HG03457 (cell line): ENCODE measurements at regions not wholly inside any gene's neighbourhood (a gene's known extent, or its start where the extent isn't known, plus 50 kb on each side); places are given as distances from the start of the nearest gene placed in this dataset.
A peak's percentile ranks its signal among the peaks of the same experiment; 100 is the strongest.

Experiments
- ATAC-seq: cut with Tn5 transposase; IDR thresholded peaks from one replicate; pipeline ENCODE4 v1.9.1; 2021; ENCODE audit warnings: moderate number of reproducible peaks; ENCODE audit not compliant: unreplicated experiment

DNA sequence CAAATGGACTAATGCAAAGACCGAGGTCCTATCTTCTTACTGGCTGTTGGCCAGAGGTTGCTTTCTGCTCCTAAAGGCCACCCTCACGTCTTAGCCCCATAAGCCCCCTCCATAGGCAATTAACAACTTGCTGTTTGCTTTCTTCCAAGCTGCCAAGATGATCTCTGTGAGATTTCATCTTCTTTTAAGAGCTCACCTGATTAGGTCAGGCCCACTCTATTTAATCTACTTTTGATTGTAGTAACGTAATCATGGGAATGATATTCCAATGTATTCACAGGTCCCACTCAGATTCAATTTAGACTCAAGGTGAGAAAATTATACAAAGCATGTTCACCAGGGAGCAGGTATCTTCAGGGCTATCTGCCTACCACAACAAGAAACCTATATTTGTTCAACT lies 84.4 kb upstream of the RAD23B start:
- no peak for ATAC-seq

DNA sequence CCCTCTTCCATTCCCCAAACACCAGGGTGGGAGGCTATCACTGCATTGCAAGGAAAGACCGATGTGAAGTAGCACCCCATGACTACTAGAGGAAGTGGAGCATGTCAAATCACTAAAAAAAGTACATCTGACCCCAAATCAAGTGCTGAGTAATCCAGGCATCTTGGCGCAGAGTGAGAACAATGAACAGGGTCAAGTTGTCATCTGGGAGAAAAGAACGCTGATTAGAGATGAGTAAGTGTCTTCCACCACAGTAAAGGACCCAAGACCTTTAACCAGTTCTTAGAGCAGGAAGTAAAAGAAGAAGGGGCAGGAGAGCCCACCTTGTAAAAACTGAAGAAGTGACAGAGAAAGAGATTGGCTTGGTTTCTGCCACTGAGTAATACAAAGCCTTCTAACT lies 75.0 kb upstream of the RAD23B start:
- no peak for ATAC-seq

DNA sequence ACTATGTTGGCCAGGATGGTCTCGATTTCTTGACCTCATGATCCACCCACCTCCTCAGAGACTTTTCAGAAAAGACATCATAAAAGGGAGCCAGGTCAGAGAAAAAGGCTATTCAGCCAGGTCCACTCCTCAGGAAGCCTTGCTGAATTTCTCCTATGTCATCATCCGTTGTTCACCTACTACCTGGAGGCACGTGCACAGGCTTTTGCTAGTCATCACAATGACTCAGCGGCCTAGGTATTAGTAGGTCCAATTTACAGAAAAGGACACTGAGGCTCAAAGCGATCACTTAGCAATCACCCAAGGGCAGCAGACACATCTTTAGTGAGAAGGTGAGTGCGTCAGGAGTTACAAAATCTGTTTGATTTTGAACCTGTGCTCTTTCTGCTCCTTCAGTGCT lies 72.3 kb upstream of the RAD23B start:
- ATAC-seq = no peak

DNA sequence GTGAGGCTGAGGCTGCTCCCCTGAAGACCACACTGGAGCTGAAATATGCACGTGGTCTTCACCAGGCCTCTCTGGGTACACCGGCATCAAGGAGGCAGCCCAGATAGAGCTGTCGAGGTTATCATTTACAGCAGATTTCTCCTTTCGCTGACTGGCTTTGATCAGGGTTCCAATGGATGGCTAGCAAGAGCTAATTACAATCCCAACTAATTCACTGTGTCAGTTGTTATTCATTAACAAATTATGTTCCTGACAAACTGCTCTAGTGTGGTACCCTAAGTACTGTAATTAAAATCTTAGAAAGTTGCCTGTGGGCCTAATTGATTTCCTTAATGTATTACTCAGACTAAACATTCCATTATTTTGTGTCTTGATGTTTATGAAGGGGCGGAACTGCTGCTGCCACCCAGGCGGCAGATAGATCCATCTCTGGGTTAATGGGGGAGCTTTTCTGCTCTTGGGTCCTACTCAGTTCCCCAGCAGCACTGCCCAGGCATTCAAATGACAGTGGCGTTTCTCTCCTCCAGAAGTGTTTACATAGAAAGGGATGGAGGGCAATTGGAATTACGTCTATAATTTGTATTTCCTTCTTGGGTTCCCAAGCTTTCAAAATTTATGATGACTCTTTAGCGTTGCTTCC lies 71.7 kb upstream of the RAD23B start:
- ATAC-seq = no peak

DNA sequence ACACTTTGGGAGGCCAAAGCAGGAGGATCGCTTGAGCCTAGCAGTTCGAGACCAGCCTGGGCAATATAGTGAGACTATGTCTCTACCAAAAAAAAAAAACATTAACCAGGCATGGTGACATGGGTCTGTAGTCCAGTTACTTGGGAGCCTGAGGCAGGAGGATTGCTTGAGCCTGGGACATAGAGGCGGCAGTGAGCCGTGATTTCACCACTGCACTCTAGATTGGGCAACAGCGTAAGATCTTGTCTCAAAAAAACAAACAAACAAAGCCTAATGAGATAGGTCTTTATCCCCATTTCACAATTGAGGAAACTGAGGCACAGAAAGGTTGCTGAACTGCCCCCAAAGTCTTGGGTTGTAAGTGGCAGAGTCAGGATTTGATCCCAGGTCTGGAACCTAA lies 70.5 kb upstream of the RAD23B start:
- ATAC-seq = no peak

DNA sequence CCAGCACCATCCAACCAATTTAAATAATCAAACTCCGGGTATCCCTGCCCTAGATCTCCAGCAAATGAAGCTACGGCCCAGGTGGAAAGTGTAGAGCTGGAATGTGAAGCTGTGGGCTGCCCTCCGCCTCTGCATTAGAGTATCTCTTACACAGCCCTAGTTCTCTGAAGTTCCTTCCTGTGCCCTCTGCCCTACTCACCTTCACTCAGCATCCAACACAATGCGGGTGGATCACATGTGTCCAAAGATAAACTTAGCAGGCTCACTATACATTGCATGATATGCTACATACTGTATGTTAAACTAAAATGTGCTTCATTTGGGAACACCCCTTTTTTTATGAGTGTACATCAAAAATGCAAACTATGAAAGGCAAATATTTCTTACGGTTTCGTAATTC lies 70.0 kb upstream of the RAD23B start:
- ATAC-seq = no peak

DNA sequence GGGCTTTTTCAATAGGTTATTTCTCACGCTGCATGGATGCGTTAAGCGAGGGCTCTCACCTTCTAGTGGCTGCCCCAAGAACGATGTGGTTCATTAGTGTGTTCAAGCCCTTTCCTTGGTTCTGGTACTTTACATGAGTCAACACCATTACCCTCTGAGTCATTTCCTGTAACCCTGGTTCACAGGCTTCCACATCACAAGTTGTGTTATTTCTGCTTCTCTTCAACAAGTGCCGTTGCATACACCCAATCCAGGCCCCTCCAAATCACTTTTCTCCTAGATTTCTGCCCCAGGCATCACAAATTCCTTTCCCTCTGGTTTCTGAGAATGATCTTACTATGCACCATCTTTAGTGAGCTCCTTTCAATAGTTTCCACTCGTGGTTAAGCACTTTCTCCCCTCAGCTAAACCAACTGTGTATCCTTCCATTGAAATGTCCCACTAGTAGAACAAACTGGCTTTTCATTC lies 69.5 kb upstream of the RAD23B start:
- peak; percentile 66 for ATAC-seq

DNA sequence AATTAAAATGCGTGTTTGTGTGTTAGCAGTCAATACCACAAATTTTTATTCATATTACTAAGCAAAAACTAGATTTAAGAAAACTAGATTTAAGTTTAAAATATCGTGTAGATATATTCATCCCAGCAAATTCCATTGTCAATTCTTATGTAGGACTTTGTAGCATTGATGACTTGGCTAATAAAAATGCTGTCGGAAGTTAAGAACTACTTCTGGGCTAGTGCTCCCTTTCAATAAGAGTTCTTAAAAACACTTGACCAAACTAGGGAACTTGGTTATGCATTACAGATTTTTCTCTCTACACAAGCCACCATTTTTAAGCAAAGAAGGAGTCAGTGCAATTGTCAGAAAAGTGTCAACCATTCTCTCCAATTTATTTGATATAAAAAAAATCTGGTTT lies 68.7 kb upstream of the RAD23B start:
- ATAC-seq = no peak

DNA sequence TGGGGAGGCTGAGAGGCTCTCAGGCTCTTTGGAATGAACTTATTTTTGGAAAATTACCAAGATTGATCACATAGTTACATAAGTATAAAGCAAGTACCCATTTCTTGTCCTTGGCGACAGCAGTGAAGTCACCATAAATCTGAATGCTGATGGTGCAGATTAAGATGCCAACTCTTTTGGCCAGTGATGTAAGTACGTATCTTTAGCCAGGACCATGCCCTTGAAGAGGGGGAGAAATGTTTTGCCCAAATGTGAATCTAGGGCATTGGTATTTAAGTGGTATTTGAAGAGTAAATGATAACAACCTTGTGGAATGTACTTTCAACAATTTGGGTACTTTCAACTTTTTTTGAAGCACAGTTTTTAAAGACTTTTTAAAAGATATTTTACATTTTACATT lies 68.2 kb upstream of the RAD23B start:
- ATAC-seq = no peak

DNA sequence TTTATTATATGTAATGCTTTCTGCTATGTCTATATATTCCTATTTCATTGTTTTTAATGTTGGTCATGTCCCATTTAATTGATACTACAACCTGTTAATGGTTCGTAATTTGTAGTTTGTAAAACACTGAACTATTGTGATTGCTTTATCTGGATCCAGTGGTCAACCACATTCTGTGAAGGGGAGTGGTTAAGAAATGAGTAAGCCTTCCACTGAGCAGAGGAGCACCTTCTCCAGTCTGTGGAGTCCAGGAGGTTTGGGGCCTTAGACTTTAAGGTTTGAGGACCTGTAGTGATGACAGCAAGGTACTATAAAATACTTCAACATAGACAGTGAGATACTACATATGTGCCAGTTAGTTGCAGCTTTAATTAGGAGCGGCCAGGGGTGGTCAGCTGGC lies 67.7 kb upstream of the RAD23B start:
- ATAC-seq = no peak

DNA sequence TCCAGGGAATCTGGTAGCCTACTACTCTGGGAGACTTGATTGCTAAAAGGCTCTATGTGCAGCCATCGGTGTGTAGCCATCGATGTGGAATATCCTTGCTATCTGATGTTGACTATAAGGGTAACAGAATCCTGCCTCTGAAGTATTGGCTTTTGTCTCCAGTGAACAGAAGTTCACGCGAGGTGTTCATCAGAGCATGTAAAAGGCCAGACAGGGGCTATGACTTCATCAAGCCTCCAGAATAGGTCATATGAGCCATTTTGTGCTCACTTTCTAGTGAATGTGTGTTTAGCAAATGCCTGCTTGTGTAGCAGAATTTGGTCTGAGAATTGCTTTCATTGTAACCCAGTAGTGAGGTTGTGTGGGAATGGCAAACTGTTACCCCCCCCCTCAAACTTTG lies 66.8 kb upstream of the RAD23B start:
- no peak for ATAC-seq

DNA sequence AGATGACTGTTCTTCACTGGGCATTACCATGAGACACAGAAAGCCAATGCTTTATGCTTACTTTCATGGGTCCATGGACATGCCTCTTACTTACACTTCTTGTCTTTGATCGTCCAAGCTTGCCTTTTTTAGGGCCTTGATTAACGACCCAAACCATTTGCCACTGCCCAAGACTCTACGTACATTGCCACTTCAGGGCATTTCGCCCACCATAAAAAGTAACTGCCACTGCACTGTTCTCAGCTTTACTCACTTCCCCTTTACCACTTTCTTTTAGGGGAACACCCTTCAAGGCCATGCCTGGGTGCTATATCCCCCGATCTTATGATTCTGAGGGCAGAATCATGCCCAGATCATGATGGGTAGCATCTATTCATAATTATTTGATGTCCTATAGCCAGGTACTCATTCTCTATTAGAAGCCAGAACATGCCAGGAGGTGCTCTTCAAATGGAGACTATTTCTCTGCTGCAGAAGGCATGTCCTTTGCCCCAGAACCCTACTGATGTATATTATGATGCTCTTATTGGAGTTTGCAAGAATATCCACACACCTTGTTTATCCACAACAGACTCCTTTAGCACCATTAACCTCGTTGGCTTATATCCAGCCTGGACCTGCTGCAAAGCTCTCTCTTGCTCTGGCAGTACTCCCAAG lies 64.1 kb upstream of the RAD23B start:
- ATAC-seq = peak; percentile 73

DNA sequence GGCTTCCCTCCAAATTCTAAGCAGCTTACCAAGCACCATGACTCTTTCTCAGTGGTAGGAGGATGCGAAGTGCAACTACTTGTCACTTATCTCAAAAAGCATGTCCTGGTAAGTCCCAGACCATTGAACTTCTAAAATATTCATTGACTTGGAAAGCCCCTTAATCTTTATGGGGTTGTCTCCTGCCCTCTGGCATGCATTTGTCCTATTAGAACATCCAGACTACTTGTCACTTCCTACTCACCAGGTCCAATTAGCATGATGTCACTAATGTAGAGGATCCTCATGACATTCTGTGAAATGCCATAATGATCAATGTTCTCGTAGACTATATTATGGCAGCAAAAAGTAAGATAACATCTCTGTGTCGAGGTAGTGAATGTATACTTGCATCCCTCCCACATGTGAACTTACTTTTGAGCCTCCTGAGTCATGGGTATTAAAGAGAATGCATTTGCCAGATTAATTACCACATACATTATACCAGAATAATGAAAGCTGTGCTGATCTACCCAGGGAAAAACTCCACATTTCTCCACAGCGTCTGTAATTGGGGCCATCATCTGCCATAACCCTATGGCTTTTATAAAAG lies 63.5 kb upstream of the RAD23B start:
- peak; percentile 42 for ATAC-seq

DNA sequence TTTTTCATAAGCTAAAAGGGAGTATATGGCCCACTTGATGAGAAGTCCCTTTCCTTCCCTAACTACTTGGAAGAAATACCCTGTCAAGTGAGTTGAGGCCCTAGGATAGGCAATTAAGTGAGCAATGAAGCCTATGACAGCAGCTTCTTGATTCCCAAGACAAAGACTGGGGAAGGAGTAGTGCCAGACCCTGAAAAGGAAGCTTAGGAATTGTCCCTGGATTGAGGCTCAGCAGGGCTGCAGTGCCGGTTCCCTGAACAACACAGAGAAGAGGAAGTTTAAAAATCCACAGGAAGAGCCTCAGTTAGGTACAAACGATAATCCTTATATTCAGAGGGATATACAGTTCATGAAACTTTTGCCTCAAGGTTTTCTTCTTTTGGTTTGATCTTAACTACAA lies 61.8 kb upstream of the RAD23B start:
- ATAC-seq = no peak

DNA sequence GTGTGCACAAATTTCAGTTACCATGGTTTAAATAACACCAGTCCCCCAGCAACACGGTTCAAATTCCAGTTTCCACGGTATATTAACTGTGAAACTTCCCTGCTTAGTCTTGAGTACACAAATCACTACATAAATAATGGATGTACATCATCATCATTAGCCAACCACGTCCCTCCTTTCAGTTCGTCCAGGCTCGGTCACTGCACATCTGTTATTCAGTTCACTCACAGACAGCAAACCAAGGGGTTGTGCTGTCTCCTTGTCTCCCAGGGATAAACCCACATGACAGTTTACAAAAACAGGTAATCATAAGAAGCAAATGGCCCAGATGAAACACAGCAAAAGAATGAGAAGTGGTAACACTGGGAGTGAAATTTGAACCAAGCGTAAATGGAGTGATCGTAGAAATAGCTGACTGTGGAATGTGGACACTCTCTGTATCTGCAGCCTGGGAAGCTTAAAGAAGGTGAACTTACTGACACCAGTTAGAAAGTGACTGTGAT lies 61.0 kb upstream of the RAD23B start:
- ATAC-seq = no peak

DNA sequence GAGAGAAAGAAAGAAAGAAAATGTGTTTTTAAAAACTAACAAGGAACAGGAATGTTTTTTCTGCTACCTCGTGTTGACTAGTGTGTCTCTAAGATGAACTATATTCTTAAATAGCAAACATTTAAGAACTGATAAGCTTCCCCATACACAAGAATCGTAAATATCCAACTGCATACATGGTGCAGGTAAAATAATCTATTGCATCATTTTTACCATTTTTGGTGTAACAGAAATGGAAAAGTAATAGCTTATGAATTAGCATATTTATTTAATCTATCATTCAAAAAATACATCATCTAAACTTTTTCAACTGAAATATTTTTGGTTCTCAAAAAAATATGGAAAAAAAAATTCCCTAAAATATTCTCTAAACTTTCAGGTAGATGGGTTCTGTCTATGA lies 59.7 kb upstream of the RAD23B start:
- no peak for ATAC-seq

DNA sequence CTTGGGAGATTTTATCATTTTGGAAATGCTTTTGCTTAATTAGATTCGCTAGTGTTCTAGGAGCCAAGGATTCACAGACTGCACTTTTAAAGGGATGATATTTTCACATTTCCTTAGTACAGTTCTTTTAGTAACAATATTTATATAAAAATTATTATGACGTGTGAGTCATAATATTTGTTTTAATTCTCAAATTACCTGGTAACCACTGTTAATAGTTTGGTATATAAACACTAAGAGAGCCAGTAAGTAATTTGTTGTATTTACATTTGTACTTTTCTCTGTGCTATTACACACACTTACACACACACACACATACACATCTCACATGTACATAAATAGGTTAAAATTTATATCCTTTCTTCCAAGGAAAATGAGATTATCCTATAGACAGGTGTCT lies 58.8 kb upstream of the RAD23B start:
- no peak for ATAC-seq

DNA sequence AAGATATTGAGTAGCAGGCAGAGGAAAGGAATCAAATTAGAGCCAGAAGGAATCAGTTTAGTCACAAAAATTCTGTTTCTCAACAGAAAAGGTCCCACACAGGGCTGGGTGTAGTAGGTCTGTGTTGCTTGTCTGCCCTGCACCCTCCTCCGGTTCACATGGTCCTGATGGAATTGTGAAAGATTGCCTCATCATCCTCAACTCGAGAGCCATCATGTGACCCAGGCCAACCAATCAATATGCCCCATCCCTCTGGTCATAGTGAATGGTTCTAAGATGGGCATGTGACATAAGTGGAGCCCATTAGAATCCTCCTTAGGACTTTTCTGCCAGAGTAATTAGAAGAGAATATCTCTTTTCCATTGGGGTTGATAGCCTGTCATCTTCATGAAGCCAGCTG lies 56.7 kb upstream of the RAD23B start:
- ATAC-seq = no peak

DNA sequence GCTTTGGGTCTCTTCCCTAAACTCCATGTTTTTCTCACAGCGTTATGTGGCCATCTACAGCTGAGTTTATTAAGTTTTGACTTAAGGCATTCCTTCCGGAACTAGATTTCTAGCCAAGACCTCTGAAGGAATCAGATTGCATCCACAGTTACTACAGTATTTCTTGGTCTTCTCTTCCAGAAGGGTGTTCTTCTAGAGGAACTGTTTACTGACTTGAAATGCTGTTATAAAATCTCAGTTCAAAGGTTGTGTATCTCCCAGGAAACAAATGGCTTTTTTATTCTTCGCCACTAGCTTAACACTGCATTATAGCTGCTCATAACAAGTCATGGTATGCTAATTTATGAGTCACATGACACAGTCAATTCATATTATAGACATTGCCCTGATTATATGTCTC lies 55.3 kb upstream of the RAD23B start:
- ATAC-seq = no peak

DNA sequence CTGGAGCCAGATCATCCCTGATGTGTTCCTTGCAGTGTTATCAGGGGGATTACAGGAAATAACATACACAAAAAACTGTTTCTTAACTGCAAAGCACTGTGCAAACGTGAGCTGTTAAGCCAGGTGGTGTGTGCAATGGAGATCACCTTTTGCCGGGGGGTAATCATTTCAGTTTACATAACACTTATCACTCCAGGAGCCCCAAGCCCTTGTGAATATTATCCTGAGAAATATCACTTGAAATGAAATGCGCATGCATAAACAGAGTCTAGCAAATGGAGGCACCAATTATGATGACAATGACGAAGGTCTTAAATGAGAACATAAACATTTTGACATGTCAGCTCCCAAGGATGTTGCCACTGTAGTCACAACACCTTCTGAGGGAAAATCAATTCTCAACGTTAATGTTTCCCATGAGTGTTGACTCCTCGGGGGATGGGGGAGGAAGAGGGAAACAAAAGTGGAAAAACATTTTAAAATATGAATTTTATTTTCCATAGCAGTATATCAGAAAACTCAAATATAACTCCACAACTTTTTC lies 54.5 kb upstream of the RAD23B start:
- ATAC-seq = no peak

DNA sequence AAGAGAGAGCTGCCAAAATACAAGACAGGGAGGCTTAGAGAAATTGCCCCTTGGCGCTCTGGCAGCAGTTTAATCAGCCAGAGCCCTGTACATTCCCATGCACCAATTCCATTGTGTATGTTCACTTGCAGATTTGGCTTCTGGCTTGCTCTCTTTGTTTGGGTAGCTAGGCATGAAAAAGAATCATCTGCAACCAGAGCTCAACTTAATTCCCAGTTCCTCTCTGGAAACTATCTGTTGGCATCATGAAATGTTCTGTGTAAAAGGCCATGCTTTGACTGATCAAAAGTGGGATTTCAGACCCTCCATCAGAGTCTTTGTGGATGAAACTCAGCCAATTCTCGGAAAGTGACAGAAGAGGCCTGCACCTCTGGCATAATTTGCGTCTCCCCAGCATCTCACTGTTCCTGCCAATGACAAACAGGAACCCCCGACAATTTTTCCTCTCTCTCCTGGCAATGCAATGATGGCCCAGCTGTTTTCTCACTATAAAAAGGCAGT lies 53.8 kb upstream of the RAD23B start:
- ATAC-seq = no peak
